T-helper 1 cell treated with Interleukin-12 subunit alpha and Interleukin-12 subunit beta and Interleukin-4 antibody, amounts not matched to agents 30 ng/mL and 1 ng/mL, for 36 hours (primary cell): ENCODE measurements at regions not wholly inside any gene's neighbourhood (a gene's known extent, or its start where the extent isn't known, plus 50 kb on each side); places are given as distances from the start of the nearest gene placed in this dataset.
"Not testable (repeated sequence)": the region's sequence is repeated elsewhere in the genome, so short reads cannot be mapped to it uniquely, and the experiment has no call there.

Experiments
- intact Hi-C: fragments of 100-400 bp; cut with micrococcal nuclease; formaldehyde crosslinking; loops from one replicate; pipeline ENCODE4 v1.15.1; 2024

GRCh38 chr2:136715146-136715545 lies 50.2 kb upstream of the THSD7B start:
- intact Hi-C loops: no loop called here

GRCh38 chr2:136714452-136714951 lies 50.8 kb upstream of the THSD7B start:
- intact Hi-C loops: no loop called here

- intact Hi-C loops: no loop called here
These were observed 51.6 kb upstream of the THSD7B start for GRCh38 chr2:136713739-136714138.

- intact Hi-C loops: no loop called here
These were observed 60.0 kb upstream of the THSD7B start for GRCh38 chr2:136705336-136705735.

GRCh38 chr2:136703214-136703613 lies 62.1 kb upstream of the THSD7B start:
- intact Hi-C loops: no loop called here

GRCh38 chr2:136696438-136696837 lies 68.9 kb upstream of the THSD7B start:
- intact Hi-C loops: no loop called here

GRCh38 chr2:136693966-136694365 lies 71.4 kb upstream of the THSD7B start:
- intact Hi-C loops: no loop called here

- intact Hi-C loops: not testable (repeated sequence)
These were observed 85.3 kb upstream of the THSD7B start for GRCh38 chr2:136680079-136680478.

- intact Hi-C loops: no loop called here
These were observed 99.6 kb upstream of the THSD7B start for GRCh38 chr2:136665736-136666135.

GRCh38 chr2:136664713-136665405 lies 100.5 kb upstream of the THSD7B start:
- intact Hi-C loops: no loop called here

GRCh38 chr2:136658201-136658600 lies 107.1 kb upstream of the THSD7B start:
- intact Hi-C loops: no loop called here

- intact Hi-C loops: no loop called here
These were observed 111.5 kb upstream of the THSD7B start for GRCh38 chr2:136653861-136654260.

GRCh38 chr2:136651456-136652010 lies 113.8 kb upstream of the THSD7B start:
- intact Hi-C loops: no loop called here

- intact Hi-C loops: no loop called here
These were observed 118.3 kb upstream of the THSD7B start for GRCh38 chr2:136647039-136647438.

- intact Hi-C loops: no loop called here
These were observed 120.0 kb upstream of the THSD7B start for GRCh38 chr2:136645236-136645828.

- intact Hi-C loops: no loop called here
These were observed 125.7 kb upstream of the THSD7B start for GRCh38 chr2:136639651-136640050.

- intact Hi-C loops: no loop called here
These were observed 127.2 kb upstream of the THSD7B start for GRCh38 chr2:136638193-136638592.

GRCh38 chr2:136637402-136637801 lies 127.9 kb upstream of the THSD7B start:
- intact Hi-C loops: no loop called here

GRCh38 chr2:136628490-136628889 lies 136.9 kb upstream of the THSD7B start:
- intact Hi-C loops: no loop called here

- intact Hi-C loops: no loop called here
These were observed 152.2 kb upstream of the THSD7B start for GRCh38 chr2:136613096-136613495.

GRCh38 chr2:136612079-136612478 lies 153.3 kb upstream of the THSD7B start:
- intact Hi-C loops: no loop called here

- intact Hi-C loops: no loop called here
These were observed 153.9 kb upstream of the THSD7B start for GRCh38 chr2:136611451-136611850.
